GM21526 (cell line): ENCODE measurements at regions not wholly inside any gene's neighbourhood (a gene's known extent, or its start where the extent isn't known, plus 50 kb on each side); places are given as distances from the start of the nearest gene placed in this dataset.

Experiments
- ATAC-seq: cut with Tn5 transposase; IDR thresholded peaks from one replicate; pipeline ENCODE4 v1.9.1; 2021; ENCODE audit warnings: moderate library complexity; ENCODE audit not compliant: unreplicated experiment, low FRiP score

DNA sequence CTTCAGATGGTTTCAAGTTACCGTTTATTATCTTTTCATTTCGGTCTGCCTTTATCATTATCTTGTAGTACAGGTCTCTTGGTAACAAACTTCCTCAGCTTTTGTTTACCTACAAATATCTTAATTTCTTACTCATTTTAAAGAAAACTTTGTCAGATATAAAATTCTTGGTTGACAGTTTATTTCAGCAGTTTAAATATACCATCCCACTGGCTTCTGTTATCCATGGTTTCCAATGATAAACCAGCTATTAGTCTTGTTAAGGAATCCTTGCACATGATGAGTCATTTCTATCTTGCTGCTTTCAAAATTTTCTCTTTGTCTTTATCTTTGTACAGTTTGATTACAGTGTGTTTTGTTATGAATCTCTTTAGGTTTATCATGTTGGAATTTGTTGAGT, 308.3 kb upstream of the SPRY2 start:
- no peak for ATAC-seq

- ATAC-seq = no peak
Observed at GRCh38 chr13:80642641-80643040, 301.7 kb upstream of the SPRY2 start.

DNA sequence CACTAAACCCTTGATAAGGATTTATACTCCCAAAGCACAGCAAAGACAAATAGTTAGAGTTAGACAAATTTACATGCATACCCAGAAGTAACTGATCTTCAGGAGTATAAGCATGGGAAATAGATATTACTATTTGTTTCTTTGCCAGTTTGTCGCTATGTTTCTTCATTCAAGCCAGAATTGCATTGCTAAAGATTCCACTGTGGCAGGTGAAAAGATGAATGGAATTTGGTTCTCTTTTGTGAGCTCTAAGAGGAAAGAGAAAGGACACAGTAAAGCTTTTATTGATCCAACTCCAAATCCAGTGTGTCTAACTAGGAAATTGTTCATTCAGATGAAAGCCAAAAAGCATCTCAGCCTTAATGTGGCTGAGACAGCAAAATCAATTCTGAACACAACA, 292.3 kb upstream of the SPRY2 start:
- ATAC-seq = no peak

- ATAC-seq = no peak
Observed at GRCh38 chr13:80630685-80631121, 289.8 kb upstream of the SPRY2 start.

DNA sequence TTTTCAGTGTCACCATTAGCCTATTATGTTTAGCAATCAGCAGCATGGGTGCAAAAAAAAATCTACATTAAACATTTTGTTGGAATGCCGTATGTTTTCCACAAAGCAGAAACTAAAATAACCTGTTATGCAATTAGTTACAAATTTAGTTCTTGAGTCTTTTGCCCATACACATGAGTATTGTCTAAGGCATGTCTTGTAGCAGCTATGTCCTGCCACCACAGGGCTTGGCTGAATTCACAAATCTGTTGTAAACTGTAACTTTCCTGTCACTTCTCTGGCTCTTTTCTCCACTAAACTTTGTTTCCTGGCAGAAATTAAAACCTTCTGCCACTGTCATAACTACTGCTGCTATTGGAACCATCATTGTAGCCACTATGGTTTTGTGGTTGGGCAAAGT, 277.9 kb upstream of the SPRY2 start:
- ATAC-seq = no peak

DNA sequence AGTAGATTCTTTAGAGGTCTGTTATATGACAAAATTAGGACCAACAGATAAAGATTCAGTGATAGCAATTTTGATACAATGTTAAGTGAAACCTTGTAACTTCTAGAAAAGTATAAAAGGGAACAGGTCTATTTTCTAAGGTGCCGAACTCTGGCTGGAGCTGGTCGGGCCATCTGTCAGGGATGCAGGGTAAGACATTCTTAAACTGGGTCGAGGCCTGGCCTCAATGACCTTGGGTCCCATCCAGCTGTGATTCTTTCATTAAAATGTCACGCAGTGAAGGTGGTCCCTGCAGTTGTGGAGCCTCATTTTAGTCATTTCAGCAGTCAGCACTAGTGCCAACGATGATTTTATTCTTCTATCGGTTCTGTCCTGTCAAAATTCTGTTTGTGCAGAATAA, 271.9 kb upstream of the SPRY2 start:
- no peak for ATAC-seq

GRCh38 chr13:80611310-80611709, 270.4 kb upstream of the SPRY2 start:
- ATAC-seq = no peak

- no peak for ATAC-seq
Observed at GRCh38 chr13:80605716-80606115, 264.8 kb upstream of the SPRY2 start.

DNA sequence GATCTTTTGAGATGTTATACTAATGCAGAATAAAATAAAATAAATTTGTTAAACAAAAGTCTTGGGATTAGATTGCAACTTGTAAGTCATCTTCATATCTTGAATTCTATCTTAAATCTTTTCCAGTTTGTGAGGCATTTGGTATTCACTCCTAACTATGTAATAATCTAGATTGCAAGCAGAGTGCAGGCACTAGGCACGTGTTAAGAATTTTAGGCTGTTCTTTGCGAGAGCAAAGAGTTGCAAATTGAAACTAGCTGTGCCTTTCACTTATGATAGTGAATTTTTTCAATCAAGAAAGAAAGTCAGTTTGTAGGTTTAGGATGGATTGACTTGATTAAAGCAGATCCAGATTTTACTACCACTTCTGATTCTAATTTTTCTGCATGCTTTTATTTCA, 264.1 kb upstream of the SPRY2 start:
- no peak for ATAC-seq

GRCh38 chr13:80604098-80604497, 263.2 kb upstream of the SPRY2 start:
- ATAC-seq = no peak

DNA sequence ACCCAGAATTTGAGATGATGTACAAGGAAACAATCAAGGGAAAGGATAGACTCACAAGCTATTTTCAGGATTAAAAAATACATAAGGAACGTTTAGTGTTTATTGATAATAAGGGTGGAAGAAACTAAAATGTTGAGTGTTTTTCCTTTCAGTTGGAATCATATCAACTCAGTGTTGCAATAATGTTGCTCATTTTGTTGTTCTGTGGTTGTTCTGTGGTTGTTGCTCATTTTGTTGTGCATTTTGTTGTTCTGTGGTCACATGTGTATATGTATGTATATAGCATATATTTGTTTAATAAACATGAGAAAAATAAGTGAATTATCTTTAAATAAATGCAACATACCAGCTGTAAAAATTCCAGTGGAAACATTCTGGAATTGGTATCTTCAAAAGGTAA, 262.4 kb upstream of the SPRY2 start:
- no peak for ATAC-seq

- ATAC-seq = no peak
Observed at GRCh38 chr13:80599765-80600164, 258.8 kb upstream of the SPRY2 start.

GRCh38 chr13:80598189-80598588, 257.3 kb upstream of the SPRY2 start:
- ATAC-seq = no peak

DNA sequence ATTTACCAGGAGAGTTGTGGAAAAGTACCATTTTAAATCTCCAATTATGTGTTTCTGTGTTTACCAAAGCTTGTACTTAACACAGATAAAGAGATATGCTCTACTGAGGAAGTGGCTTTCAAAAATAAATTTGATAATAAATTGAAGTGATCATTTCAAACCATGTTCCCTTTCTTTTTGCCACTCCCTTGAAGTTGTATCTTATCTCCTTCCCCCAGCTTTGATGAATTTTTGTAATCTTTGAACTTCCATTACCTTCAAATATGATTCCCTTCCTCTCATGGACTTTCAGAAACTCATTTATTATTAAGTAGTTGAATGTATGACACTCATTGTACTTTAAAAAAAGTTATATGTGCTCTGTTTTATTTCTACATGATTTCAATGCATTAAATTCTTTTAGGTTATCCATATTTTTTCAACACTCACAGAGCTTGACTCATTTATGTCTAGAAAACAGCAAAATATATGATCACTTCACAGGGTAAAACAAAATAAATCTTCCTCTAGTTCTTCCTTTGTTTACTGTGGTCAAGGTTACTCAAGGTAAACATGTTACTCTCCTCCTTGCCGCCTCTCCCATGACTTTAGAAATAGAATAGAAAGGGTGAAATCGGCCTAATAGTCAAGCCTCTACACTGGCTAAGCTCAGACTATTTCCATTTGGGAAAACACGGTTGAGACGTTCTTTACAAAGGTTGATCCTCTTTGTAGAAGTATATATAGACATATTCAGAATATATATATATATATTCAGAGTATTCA, 251.2 kb upstream of the SPRY2 start:
- ATAC-seq = no peak

DNA sequence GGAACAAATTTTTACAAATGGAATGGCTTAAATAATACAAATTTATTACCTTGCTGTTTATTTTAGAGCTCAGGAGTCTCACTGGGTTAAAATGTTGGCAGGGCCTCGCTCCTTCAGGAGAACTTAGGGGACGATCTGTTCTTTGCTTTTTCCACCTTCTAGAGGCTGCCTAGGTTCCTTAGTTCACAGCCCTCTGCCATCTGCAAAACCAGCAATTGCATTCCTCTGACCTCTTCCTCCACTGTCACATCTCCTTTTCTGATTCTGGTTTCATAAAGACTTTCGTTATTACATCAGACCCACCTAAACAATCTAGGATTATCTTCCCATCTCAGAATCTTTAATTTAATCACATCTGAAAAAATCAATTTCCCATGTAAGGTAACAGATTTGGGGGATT, 249.6 kb upstream of the SPRY2 start:
- ATAC-seq = no peak

- no peak for ATAC-seq
Observed at GRCh38 chr13:80586356-80586755, 245.4 kb upstream of the SPRY2 start.

GRCh38 chr13:80585531-80585930, 244.6 kb upstream of the SPRY2 start:
- no peak for ATAC-seq

- no peak for ATAC-seq
Observed at GRCh38 chr13:80584785-80585184, 243.9 kb upstream of the SPRY2 start.

GRCh38 chr13:80584306-80584705, 243.4 kb upstream of the SPRY2 start:
- ATAC-seq = no peak

GRCh38 chr13:80577926-80578670, 237.2 kb upstream of the SPRY2 start:
- no peak for ATAC-seq

DNA sequence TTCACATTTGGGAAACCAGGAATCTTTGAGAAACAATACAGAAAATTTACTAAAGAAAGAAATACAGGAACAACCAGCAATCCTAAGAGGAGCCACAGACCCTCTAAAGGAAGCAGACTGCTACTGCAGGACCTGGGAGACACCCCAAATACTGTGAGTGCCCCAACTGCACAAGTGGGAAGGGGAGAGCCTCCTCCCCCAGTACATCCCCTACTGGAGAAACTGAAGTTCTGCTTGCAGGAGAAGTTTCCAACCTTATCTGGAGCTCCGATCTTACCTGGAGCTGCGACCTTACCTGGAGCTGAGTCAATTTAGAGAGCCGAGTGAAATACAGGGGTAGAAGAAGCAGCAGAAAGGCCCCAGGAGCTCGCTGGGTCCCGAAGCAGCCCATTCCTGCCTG, 236.4 kb upstream of the SPRY2 start:
- ATAC-seq = no peak
